PC-3 (cell line): ENCODE measurements at regions not wholly inside any gene's neighbourhood (a gene's known extent, or its start where the extent isn't known, plus 50 kb on each side); places are given as distances from the start of the nearest gene placed in this dataset.

Experiments used
- ATAC-seq: fragments of 200-7000 bp; cut with Tn5 transposase; 2 replicates; pipeline ENCODE4 v1.9.1; 2020; ENCODE audit warnings: mild to moderate bottlenecking, moderate library complexity
- BruUV-seq: library from RNA; stranded (reverse); fragments of 400-500 nt; replicated peaks from 2 replicates; lab custom pipeline; 2021; lab: Mats Ljungman, UMichigan
- CTCF ChIA-PET: fragments of 300-600 bp; sonication (Branson Sonifier 250); formaldehyde crosslinking; loops from one replicate; lab custom pipeline; 2022; ENCODE audit warnings: antibody characterized with exemption; lab: Charles Lee
- POLR2A ChIA-PET: fragments of 300-600 bp; sonication (Branson Sonifier 250); formaldehyde crosslinking; loops from one replicate; lab custom pipeline; 2022; ENCODE audit warnings: antibody characterized with exemption; ENCODE audit not compliant: unreplicated experiment; lab: Charles Lee
- DNase-seq: peaks from one replicate; pipeline ENCODE4 v3.0.0-alpha.2; 2015
- H2AFZ ChIP-seq: fragments of 300-600 bp; sonication (generic); 2 replicates; pipeline ENCODE4 v1.6.0; 2016; ENCODE audit warnings: antibody characterized with exemption, low read length
- H3F3A ChIP-seq: fragments of 300-600 bp; sonication (generic); one replicate; pipeline ENCODE4 v1.6.0; 2017; ENCODE audit warnings: antibody characterized with exemption, low read length, control low read depth, mild to moderate bottlenecking; ENCODE audit not compliant: unreplicated experiment
- H3K27ac ChIP-seq: fragments of 300-600 bp; sonication (generic); 2 replicates; pipeline ENCODE4 v1.5.1; 2016; ENCODE audit warnings: mild to moderate bottlenecking, low read length
- H3K27me3 ChIP-seq: fragments of 300-600 bp; sonication (generic); 2 replicates; pipeline ENCODE4 v1.6.1; 2016; ENCODE audit warnings: low read length, mixed read lengths
- H3K36me3 ChIP-seq: fragments of 300-600 bp; sonication (generic); 2 replicates; pipeline ENCODE4 v1.6.1; 2016; ENCODE audit warnings: low read depth, mixed run types, low read length, mixed read lengths
- H3K4me1 ChIP-seq: fragments of 300-600 bp; sonication (generic); 2 replicates; pipeline ENCODE4 v1.5.1; 2016; ENCODE audit warnings: low read length; ENCODE audit not compliant: insufficient read depth
- H3K4me2 ChIP-seq: fragments of 300-600 bp; sonication (generic); 2 replicates; pipeline ENCODE4 v1.6.0; 2016; ENCODE audit warnings: low read length
- H3K4me3 ChIP-seq: fragments of 300-600 bp; sonication (generic); 2 replicates; pipeline ENCODE4 v1.5.1; 2016; ENCODE audit warnings: mild to moderate bottlenecking, low read length, mixed read lengths
- H3K79me2 ChIP-seq: fragments of 300-600 bp; sonication (generic); 2 replicates; pipeline ENCODE4 v1.6.1; 2017; ENCODE audit warnings: low read length, mixed read lengths
- H3K9ac ChIP-seq: fragments of 300-600 bp; sonication (generic); 2 replicates; pipeline ENCODE4 v1.6.0; 2016; ENCODE audit warnings: mild to moderate bottlenecking, low read length
- H3K9me2 ChIP-seq: fragments of 300-600 bp; sonication (generic); replicated peaks from 2 replicates; pipeline ENCODE4 v1.6.1; 2016; ENCODE audit warnings: mixed run types, low read length, mixed read lengths
- H3K9me3 ChIP-seq: fragments of 300-600 bp; sonication (generic); 2 replicates; pipeline ENCODE4 v1.6.1; 2016; ENCODE audit warnings: low read length, mixed read lengths
- H4K20me1 ChIP-seq: fragments of 300-600 bp; sonication (generic); 2 replicates; pipeline ENCODE4 v1.6.1; 2016; ENCODE audit warnings: low read length, mixed read lengths
- CTCF ChIP-seq: fragments of 300-600 bp; sonication (generic); conservative IDR thresholded peaks from 2 replicates; pipeline ENCODE4 v1.5.1; 2017; ENCODE audit warnings: antibody characterized with exemption, low read depth, mild to moderate bottlenecking, low read length
- EZH2 ChIP-seq: fragments of 300-600 bp; sonication (generic); IDR thresholded peaks from one replicate; pipeline ENCODE4 v1.6.1; 2017; ENCODE audit warnings: antibody characterized with exemption, mild to moderate bottlenecking, low read length; ENCODE audit not compliant: unreplicated experiment
- EZH2phosphoT487 ChIP-seq: fragments of 300-600 bp; sonication (generic); IDR thresholded peaks from 2 replicates; pipeline ENCODE4 v1.6.1; 2018; ENCODE audit warnings: mild to moderate bottlenecking, antibody characterized with exemption, low read length, borderline replicate concordance
- intact Hi-C: fragments of 100-400 bp; cut with micrococcal nuclease; formaldehyde crosslinking; loops from 2 replicates; pipeline ENCODE4 v1.9.0; 2023

GRCh38 chr5:10894445-10895054, 133.5 kb upstream of the DAP start:
- intact Hi-C loops, result no loop called here
- Histone ChIP-seq H2AFZ (no peak overlapping the region), H3K4me2 (no peak overlapping the region), H3K36me3 (no peaks in the 10 kb centered on the region), H3K9me2 (no peaks in the 10 kb centered on the region), H3K27ac (no peak overlapping the region), H3K27me3 (no peaks in the 10 kb centered on the region), H3K79me2 (no peaks in the 10 kb centered on the region), H3K4me3 (no peak overlapping the region), H3F3A (no peaks in the 10 kb centered on the region), H3K9me3 (no peaks in the 10 kb centered on the region), H4K20me1 (no peaks in the 10 kb centered on the region), H3K9ac (no peak overlapping the region), H3K4me1 (peaks cover 22% of the 10 kb centered on the region)
- no peak for ATAC-seq
- DNase-seq, result no peak
- BruUV-seq, result no TSS peak
- TF ChIP-seq EZH2 (no peak), CTCF (no peak)
- ChIA-PET CTCF (no interaction called here), POLR2A (no interaction called here)

GRCh38 chr5:10892911-10893215, 131.8 kb upstream of the DAP start:
- H3F3A ChIP-seq, result no peaks in the 10 kb centered on the region
- no peak overlapping the region for H3K9ac ChIP-seq
- H3K4me1 ChIP-seq, result peaks cover 22% of the 10 kb centered on the region
- TF ChIP-seq CTCF, result no peak
- DNase-seq, result no peak
- no peaks in the 10 kb centered on the region for H3K36me3 ChIP-seq
- H3K27ac ChIP-seq, result no peak overlapping the region
- CTCF ChIA-PET, result no interaction called here
- ATAC-seq, result no peak
- H3K27me3 ChIP-seq, result no peaks in the 10 kb centered on the region
- no peaks in the 10 kb centered on the region; the same call in 1 of the 2 replicates for H3K9me3 ChIP-seq
- H3K9me2 ChIP-seq, result no peaks in the 10 kb centered on the region
- no peak overlapping the region for H3K4me3 ChIP-seq
- H3K79me2 ChIP-seq, result no peaks in the 10 kb centered on the region
- intact Hi-C loops, result no loop called here
- POLR2A ChIA-PET, result no interaction called here
- no peaks in the 10 kb centered on the region for H4K20me1 ChIP-seq
- no peak overlapping the region for H2AFZ ChIP-seq
- no peak overlapping the region for H3K4me2 ChIP-seq
- BruUV-seq, result no TSS peak

DNA sequence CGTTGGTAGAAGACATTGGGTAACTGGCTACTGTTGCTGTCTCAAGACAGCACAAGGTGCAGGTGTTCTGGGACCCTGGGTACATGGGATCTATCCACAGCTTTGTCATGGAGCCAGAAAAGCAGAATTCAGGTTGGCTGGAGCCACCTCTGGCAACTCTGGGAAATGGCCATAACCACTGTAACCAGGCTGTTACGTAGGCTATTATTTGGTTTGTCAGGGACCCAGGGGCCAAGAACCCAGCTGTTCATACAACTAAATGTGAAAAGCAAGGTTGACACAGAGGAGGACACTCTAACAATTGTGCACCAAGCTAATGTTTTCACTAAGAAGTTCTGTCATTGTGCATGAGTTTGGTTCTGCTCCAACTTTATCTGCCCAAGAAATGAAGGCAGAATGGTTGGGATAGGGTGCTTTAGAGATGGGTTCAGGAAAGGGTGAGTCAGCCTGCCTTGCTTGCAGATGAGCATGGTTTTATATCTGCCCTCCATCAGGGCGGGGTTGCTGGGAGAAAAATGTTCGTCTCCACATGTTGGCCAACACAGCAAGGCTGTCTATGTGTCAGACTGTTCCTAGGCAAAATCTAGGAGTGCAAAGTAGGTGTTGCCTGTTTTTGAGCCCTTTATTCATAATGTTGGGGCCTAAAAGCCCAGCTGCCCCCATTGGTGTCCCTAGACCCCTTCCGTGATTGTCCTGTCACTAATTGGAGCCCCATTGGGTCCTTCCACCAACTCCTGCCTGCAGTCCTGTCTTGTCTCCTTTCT, 131.3 kb upstream of the DAP start:
- H4K20me1 ChIP-seq, result no peaks in the 10 kb centered on the region
- H3K9ac ChIP-seq, result no peak overlapping the region
- no peak overlapping the region for H2AFZ ChIP-seq
- CTCF ChIA-PET, result no interaction called here
- POLR2A ChIA-PET, result no interaction called here
- H3K36me3 ChIP-seq, result no peaks in the 10 kb centered on the region
- no peak for ATAC-seq
- DNase-seq, result peak; percentile 49
- H3F3A ChIP-seq, result no peaks in the 10 kb centered on the region
- H3K27ac ChIP-seq, result no peak overlapping the region
- no peak for TF ChIP-seq CTCF
- TF ChIP-seq EZH2, result no peak
- no peak for TF ChIP-seq EZH2phosphoT487
- no peak overlapping the region for H3K4me3 ChIP-seq
- no TSS peak for BruUV-seq
- H3K79me2 ChIP-seq, result no peaks in the 10 kb centered on the region
- H3K9me2 ChIP-seq, result no peaks in the 10 kb centered on the region
- H3K27me3 ChIP-seq, result no peaks in the 10 kb centered on the region
- no peaks in the 10 kb centered on the region; the same call in 1 of the 2 replicates for H3K9me3 ChIP-seq
- H3K4me1 ChIP-seq, result peaks cover 22% of the 10 kb centered on the region
- intact Hi-C loops, result no loop called here
- H3K4me2 ChIP-seq, result no peak overlapping the region
